GM12874 (cell line): ENCODE measurements at regions not wholly inside any gene's neighbourhood (a gene's known extent, or its start where the extent isn't known, plus 50 kb on each side); places are given as distances from the start of the nearest gene placed in this dataset.

Experiments used
- TF ChIP-seq, protein P1 (sequence below): IDR thresholded peaks from 2 replicates; pipeline ENCODE4 v1.5.1; 2011; ENCODE audit warnings: low read depth, mild to moderate bottlenecking, control low read depth, low read length, moderate library complexity; ENCODE audit not compliant: insufficient read depth

DNA sequence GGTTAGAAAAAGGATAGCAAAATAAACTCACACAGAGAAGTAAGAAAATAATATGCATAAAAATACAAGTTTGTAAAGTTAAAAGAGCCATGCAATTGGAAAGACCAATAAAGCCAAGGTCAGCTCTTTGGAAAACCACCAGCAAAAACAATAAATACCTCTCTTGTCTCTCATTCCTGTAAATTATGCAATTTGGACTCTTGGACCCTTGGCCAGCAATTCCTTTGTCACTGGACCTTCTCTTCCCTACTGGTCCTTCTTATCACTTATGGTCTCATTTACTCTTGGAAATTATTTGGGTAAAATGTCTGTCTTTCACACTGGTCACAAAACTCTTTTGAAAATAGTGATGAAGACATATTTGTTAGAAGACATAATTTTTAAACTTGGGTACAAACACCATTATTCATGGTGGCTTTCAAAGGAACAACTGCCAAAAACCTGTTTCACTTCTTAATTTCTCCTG lies 379.5 kb downstream of the TMEM232 start:
- TF ChIP-seq, protein P1, sequence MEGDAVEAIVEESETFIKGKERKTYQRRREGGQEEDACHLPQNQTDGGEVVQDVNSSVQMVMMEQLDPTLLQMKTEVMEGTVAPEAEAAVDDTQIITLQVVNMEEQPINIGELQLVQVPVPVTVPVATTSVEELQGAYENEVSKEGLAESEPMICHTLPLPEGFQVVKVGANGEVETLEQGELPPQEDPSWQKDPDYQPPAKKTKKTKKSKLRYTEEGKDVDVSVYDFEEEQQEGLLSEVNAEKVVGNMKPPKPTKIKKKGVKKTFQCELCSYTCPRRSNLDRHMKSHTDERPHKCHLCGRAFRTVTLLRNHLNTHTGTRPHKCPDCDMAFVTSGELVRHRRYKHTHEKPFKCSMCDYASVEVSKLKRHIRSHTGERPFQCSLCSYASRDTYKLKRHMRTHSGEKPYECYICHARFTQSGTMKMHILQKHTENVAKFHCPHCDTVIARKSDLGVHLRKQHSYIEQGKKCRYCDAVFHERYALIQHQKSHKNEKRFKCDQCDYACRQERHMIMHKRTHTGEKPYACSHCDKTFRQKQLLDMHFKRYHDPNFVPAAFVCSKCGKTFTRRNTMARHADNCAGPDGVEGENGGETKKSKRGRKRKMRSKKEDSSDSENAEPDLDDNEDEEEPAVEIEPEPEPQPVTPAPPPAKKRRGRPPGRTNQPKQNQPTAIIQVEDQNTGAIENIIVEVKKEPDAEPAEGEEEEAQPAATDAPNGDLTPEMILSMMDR: no peak

DNA sequence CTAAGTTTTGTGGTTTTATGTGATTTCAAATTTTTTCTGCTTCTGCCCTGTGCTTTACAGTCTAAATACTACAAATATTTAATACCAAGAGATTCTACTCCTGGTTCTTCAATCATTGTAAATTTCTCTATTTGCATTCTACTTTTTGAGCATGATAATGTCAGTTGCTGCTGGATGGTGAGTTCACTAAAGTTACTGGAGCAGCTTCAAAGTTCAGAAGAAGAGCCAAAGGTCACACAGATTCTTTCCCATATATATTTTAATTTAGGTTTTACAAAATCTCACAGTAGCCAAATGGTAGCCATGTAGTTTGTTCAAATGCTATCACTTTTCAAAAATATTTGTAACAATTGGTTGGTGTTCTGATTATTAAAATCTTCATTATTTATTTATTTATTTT lies 378.7 kb downstream of the TMEM232 start:
- TF ChIP-seq, protein P1: no peak

DNA sequence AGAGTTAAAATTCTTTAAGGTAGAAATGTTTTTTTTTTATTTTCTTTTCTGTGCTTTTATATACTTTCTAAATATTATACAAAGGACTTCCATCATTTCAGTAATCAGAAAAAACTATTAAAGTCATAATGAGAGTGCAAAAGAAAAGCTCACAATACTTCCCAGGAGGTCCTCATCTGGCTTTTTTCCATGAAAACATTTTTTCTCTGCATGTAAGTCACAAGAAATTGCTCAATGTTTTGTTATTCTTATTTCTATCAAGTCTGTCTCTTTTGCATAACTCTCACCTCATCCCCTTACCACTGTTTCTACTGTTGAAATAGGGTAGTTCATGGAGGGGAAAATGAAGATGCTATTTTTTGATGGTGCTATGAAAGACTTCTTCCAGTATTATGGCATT lies 375.0 kb downstream of the TMEM232 start:
- TF ChIP-seq, protein P1: no peak

DNA sequence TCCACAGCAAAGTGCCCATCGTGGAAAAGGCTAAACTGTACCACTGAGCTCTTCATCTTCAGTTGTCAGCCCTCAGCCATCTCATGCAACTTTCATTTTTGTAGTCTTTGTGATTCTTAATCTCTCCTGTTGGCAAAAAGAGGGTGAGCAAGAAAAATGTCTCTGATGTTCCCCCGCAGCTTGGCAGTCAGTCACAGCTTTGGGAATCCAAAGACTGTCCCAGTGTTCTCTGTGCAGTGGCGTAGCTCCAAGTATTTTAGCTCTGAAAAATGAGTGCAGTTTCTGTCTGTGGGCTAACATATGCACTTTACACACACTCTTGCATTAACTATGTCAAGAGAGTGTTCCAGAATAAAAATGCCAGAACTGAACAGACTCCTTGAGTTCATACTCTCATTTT lies 372.2 kb downstream of the TMEM232 start:
- TF ChIP-seq, protein P1: no peak

DNA sequence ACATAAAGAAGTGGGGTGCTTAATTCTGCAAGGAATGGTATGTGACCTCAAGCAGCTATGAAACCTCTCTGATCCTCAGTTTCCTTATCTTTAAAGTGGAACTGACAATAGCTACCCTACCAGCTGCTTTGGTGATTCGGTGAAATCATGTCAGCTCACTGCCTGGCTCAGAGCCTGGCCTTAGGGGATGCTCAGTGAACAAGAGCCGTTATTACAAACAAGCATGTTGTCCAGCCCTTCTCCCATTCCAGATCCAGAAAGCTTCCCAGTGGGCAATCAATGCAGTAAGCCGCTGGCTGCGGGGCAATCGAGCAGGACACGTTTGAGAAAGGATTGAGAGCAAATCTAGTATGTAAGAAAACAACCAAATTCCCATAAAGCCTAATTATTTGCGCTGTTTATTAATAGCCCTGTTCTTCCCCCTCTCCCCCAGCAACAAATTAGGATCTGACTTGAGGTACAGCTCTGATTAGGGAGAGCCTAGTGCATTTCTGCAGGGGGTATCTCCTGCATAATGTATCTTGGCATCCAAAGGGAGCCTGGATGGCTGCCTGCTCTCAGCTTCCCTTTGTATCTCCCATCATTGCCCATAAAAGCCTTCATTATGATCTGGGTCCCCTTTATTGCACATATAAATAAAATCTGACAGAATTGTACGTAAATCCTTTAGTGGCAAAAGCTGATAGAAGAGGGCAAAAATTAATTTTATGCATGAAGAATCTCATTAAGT lies 371.4 kb downstream of the TMEM232 start:
- TF ChIP-seq, protein P1: no peak

DNA sequence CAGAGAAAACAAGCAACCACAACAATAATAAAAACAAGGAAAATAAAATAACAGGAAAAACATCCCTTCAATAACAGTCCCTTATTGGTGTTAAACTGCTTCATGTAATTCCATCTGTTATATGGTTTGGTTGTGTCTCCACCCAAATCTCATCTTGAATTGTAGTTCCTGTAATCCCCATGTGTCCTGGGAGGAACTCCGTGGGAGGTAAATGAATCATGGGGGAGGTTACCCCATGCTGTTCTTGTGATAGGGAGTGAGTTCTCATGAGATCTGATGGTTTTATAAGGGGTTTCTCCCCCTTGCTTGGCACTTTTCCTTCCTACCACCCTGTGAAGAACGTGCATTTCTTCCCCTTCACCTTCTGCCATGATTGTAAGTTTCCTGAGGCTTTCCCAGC lies 369.8 kb downstream of the TMEM232 start:
- TF ChIP-seq, protein P1: no peak

DNA sequence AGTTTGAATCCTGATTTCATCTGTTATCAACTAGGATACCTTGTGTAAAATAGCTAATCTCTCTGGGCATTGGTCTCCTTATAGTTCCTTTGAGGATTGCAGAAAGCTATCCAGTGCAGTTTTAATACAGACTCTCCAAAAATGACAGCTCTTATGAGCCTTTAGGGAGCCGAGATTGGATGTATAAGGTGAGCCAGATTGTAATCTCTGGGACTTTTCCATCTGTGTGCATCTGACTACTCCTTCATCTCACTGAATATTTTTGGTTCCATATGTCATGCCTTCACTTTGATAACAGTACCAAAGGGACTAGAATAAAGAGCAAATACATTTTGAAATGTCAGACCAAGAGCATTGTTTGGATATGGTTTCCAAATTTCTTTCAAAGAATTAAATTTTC lies 367.2 kb downstream of the TMEM232 start:
- TF ChIP-seq, protein P1: no peak
